T-cell (primary cell): ENCODE measurements at regions not wholly inside any gene's neighbourhood (a gene's known extent, or its start where the extent isn't known, plus 50 kb on each side); places are given as distances from the start of the nearest gene placed in this dataset.

Experiments used
- ATAC-seq, 4 experiments: fragments of 200-7000 bp in 3 of 4; fragments of 150-1000 bp in 1 of 4; cut with Tn5 transposase; replicated peaks in 1 of 4; 1 replicate in 3 of 4; 2 replicates in 1 of 4; pipeline ENCODE4 v1.10.0; 2021; ENCODE audit warnings: moderate library complexity in 3 of 4, mild to moderate bottlenecking in 2 of 4, moderate number of reproducible peaks in 1 of 4
- CTCF ChIA-PET, 2 donors: fragments of 300-600 bp; sonication (Branson Sonifier 250); formaldehyde crosslinking; loops; one replicate each; lab custom pipeline; 2022; ENCODE audit warnings: antibody characterized with exemption in 2 of 2; lab: Charles Lee
- POLR2A ChIA-PET, 2 donors: fragments of 300-600 bp; sonication (Branson Sonifier 250); formaldehyde crosslinking; loops; one replicate each; lab custom pipeline; 2022; ENCODE audit warnings: antibody characterized with exemption in 2 of 2; lab: Charles Lee
- DNase-seq, 35 experiments: peaks; one replicate each; pipeline versions ENCODE4 v3.0.0 to v3.0.0-alpha.2; 2013 to 2023
- H3K27ac ChIP-seq: one replicate; pipeline ENCODE4 v1.5.1; 2013; ENCODE audit warnings: low read length
- H3K27me3 ChIP-seq, 2 experiments: replicated peaks in 1 of 2; 1 replicate in 1 of 2; 2 replicates in 1 of 2; pipeline versions ENCODE4 v1.6.1 to v1.7.0; 2013; ENCODE audit warnings: low read length in 1 of 2, mixed read lengths in 1 of 2; ENCODE audit not compliant: control insufficient read depth in 2 of 2, insufficient read depth in 2 of 2; ENCODE audit errors: extremely low read depth in 1 of 2
- H3K36me3 ChIP-seq, 2 donors: 1 replicate in 1 of 2; 2 replicates in 1 of 2; pipeline versions ENCODE4 v1.6.1 to v1.7.0; 2013; ENCODE audit warnings: low read length in 1 of 2; ENCODE audit not compliant: control insufficient read depth in 2 of 2, insufficient read depth in 1 of 2; ENCODE audit errors: extremely low read depth in 1 of 2
- H3K4me1 ChIP-seq, 2 experiments: 1 replicate in 1 of 2; 2 replicates in 1 of 2; pipeline versions ENCODE4 v1.6.1 to v1.7.0; 2013; ENCODE audit warnings: low read length in 2 of 2, mixed read lengths in 1 of 2; ENCODE audit not compliant: insufficient read depth in 2 of 2, control insufficient read depth in 1 of 2; ENCODE audit errors: extremely low read depth in 1 of 2
- H3K4me3 ChIP-seq, 2 donors: 1 replicate in 1 of 2; 2 replicates in 1 of 2; pipeline versions ENCODE4 v1.5.1 to v1.7.0; 2013; ENCODE audit warnings: mild to moderate bottlenecking in 2 of 2, low read length in 1 of 2, moderate library complexity in 1 of 2; ENCODE audit not compliant: control insufficient read depth in 1 of 2; ENCODE audit errors: extremely low read depth in 1 of 2
- H3K9me3 ChIP-seq: 2 replicates; pipeline ENCODE4 v1.7.0; 2013
- H3K27ac Mint-ChIP-seq, 2 donors: one replicate each; pipeline ENCODE4 v1.8.0; 2020 to 2021; ENCODE audit warnings: mild to moderate bottlenecking in 2 of 2, mixed read lengths in 2 of 2
- H3K27me3 Mint-ChIP-seq, 2 donors: one replicate each; pipeline ENCODE4 v1.8.0; 2021 to 2022; ENCODE audit warnings: mixed read lengths in 2 of 2
- H3K36me3 Mint-ChIP-seq: one replicate; pipeline ENCODE4 v1.8.0; 2021; ENCODE audit warnings: mixed read lengths
- H3K4me1 Mint-ChIP-seq, 3 donors: one replicate each; pipeline ENCODE4 v1.8.0; 2020 to 2022; ENCODE audit warnings: mixed read lengths in 3 of 3, mild to moderate bottlenecking in 1 of 3
- H3K4me3 Mint-ChIP-seq, 3 donors: one replicate each; pipeline ENCODE4 v1.8.0; 2020 to 2022; ENCODE audit warnings: mild to moderate bottlenecking in 3 of 3, mixed read lengths in 3 of 3, moderate library complexity in 3 of 3
- H3K9me3 Mint-ChIP-seq, 3 donors: one replicate each; pipeline ENCODE4 v1.8.0; 2020 to 2022; ENCODE audit warnings: mixed read lengths in 3 of 3
- whole genome bisulfite sequencing: methylation state at CpG from one replicate; pipeline ENCODE4 v1.1.5; 2013; ENCODE audit warnings: missing lambda C conversion rate; ENCODE audit not compliant: insufficient coverage; 5-methylcytosine and 5-hydroxymethylcytosine counted together

GRCh38 chr20:39095870-39096269 lies 133.7 kb downstream of the DHX35 start:
- no peak overlapping the region for H3K27ac Mint-ChIP-seq
- Histone ChIP-seq H3K36me3 (no peaks in the 10 kb centered on the region), H3K27me3 (peaks cover 0 to 25% of the 10 kb centered on the region in 2 experiments), H3K27ac (no peak overlapping the region), H3K9me3 (no peaks in the 10 kb centered on the region), H3K4me3 (no peak overlapping the region), H3K4me1 (no peaks in the 10 kb centered on the region)
- no peaks in the 10 kb centered on the region for H3K4me1 Mint-ChIP-seq
- 50% methylated on average over 1 of the region's 1 CpG for WGBS
- ChIA-PET CTCF (no interaction called here), POLR2A (no interaction called here)
- no peaks in the 10 kb centered on the region for H3K9me3 Mint-ChIP-seq
- no peak overlapping the region for H3K4me3 Mint-ChIP-seq
- no peak for ATAC-seq
- DNase-seq, result no peak
- peaks cover 14 to 28% of the 10 kb centered on the region in 2 donors for H3K27me3 Mint-ChIP-seq
- H3K36me3 Mint-ChIP-seq, result no peaks in the 10 kb centered on the region

DNA sequence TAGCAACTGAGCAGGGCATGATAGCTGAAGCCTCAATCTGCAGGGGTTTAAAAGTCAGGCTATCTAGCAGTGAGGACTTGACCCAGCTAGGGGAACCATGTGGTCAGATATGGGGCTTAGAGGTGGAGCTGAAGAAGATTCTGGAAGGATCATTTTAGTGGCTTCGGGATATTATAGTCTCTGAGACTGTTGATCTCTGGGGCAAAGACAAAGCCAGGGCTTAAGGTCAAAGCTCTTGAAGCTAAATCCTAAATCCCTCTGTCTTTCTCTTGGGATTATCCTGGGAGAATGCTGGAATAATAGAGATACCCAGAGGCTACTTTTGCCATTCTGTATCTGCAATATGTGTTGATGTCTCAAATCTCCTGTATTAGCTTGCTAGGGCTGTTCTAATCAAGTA lies 132.2 kb downstream of the DHX35 start:
- ChIA-PET CTCF (no interaction called here), POLR2A (no interaction called here)
- Histone ChIP-seq H3K4me1 (no peaks in the 10 kb centered on the region), H3K36me3 (no peaks in the 10 kb centered on the region), H3K4me3 (no peak overlapping the region), H3K9me3 (no peaks in the 10 kb centered on the region), H3K27me3 (peaks cover 0 to 20% of the 10 kb centered on the region in 2 experiments), H3K27ac (no peak overlapping the region)
- Mint-ChIP-seq H3K4me1 (peaks cover 0 to under 1% (median 0%) of the 10 kb centered on the region in 3 donors), H3K9me3 (no peaks in the 10 kb centered on the region), H3K4me3 (no peak overlapping the region), H3K27me3 (peaks cover 15 to 20% of the 10 kb centered on the region in 2 donors), H3K36me3 (no peaks in the 10 kb centered on the region), H3K27ac (no peak overlapping the region)
- ATAC-seq (no peak), DNase-seq (no peak)
- no CpG with 5 or more reads among the region's 1 CpG for WGBS

DNA sequence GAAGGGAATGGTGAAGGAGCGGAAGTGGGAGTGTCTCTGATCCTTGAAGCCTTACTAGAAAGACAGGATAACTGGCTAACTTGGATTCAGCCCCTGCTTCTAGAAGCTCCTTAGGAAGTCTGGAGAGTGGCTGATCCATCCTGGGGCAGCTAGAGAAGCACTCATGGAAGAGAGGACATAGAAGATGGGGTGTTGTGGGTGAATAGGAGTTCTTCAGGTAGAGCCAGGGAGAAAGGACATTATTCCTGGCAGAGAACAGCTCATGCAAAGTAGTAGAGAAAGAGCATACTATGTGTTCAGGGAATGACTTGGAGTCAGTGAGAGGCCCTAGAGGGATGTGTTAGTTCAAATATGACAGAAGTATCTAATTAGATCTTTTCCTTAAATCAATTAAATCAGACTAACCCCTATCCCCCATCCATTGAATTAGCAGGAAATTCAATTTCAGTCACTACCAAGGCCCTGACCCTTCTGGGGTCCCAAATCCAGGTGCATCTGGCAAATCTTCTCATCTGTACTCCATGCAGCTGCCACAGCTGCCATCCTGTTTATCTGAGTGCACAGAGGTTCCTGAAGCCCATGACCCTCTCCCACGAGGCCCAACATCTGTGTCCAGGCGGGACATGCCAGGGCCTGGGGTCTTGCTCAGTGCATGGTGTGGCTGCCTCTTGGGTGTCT lies 130.7 kb downstream of the DHX35 start:
- H3K36me3 Mint-ChIP-seq, result no peaks in the 10 kb centered on the region
- no peak overlapping the region for H3K4me3 Mint-ChIP-seq
- H3K27me3 Mint-ChIP-seq, result peaks cover 15 to 18% of the 10 kb centered on the region in 2 donors
- H3K9me3 Mint-ChIP-seq, result no peaks in the 10 kb centered on the region
- ChIA-PET POLR2A (no interaction called here), CTCF (no interaction called here)
- peaks cover 0 to 2% (median 0%) of the 10 kb centered on the region in 3 donors for H3K4me1 Mint-ChIP-seq
- H3K27ac ChIP-seq, result no peak overlapping the region
- H3K36me3 ChIP-seq, result no peaks in the 10 kb centered on the region
- H3K27me3 ChIP-seq, result peaks cover 0 to 11% of the 10 kb centered on the region in 2 experiments
- H3K4me1 ChIP-seq, result no peaks in the 10 kb centered on the region
- H3K4me3 ChIP-seq, result no peak overlapping the region
- DNase-seq (no peak), ATAC-seq (no peak)
- H3K9me3 ChIP-seq, result no peaks in the 10 kb centered on the region
- 85% methylated on average over 2 of the region's 3 CpGs for WGBS
- H3K27ac Mint-ChIP-seq, result no peak overlapping the region

- WGBS, result no CpG with 5 or more reads among the region's 5 CpGs
- DNase-seq (no peak), ATAC-seq (no peak)
- H3K27me3 Mint-ChIP-seq, result peaks cover 10 to 18% of the 10 kb centered on the region in 2 donors
- CTCF ChIA-PET, result interaction anchor here in 1 of 2 donors (0.6 to 1.5 kb wide), 2 partner anchors 42 to 462 kb away, joined by 3 to 4 read pairs; no protein-coding TSS in a partner anchor
- no peaks in the 10 kb centered on the region for H3K36me3 ChIP-seq
- H3K27me3 ChIP-seq, result peaks cover 0 to 14% of the 10 kb centered on the region in 2 experiments
- H3K4me3 Mint-ChIP-seq, result no peak overlapping the region
- no peaks in the 10 kb centered on the region for H3K4me1 ChIP-seq
- peaks cover 0 to 2% (median 0%) of the 10 kb centered on the region in 3 donors for H3K4me1 Mint-ChIP-seq
- H3K4me3 ChIP-seq, result no peak overlapping the region
- H3K36me3 Mint-ChIP-seq, result no peaks in the 10 kb centered on the region
- H3K9me3 Mint-ChIP-seq, result no peaks in the 10 kb centered on the region
- no peak overlapping the region for H3K27ac Mint-ChIP-seq
- no peak overlapping the region for H3K27ac ChIP-seq
- no peaks in the 10 kb centered on the region for H3K9me3 ChIP-seq
- POLR2A ChIA-PET, result interaction anchor here (0.5 to 0.7 kb wide), 2 partner anchors 14 to 1877 kb away, joined by 3 to 11 read pairs; no protein-coding TSS in a partner anchor
Observed at GRCh38 chr20:39090906-39091305, 128.8 kb downstream of the DHX35 start.

- peaks cover 0 to 11% of the 10 kb centered on the region in 2 experiments for H3K27me3 ChIP-seq
- no peak overlapping the region for H3K27ac Mint-ChIP-seq
- no peaks in the 10 kb centered on the region for H3K36me3 Mint-ChIP-seq
- no peak overlapping the region for H3K4me3 Mint-ChIP-seq
- peaks cover 12 to 27% of the 10 kb centered on the region in 2 donors for H3K27me3 Mint-ChIP-seq
- peaks cover 0 to 2% (median 0%) of the 10 kb centered on the region in 3 donors for H3K4me1 Mint-ChIP-seq
- H3K27ac ChIP-seq, result no peak overlapping the region
- CTCF ChIA-PET, result no interaction called here
- 100% methylated on average over 1 of the region's 1 CpG for WGBS
- no peak overlapping the region for H3K4me3 ChIP-seq
- H3K9me3 Mint-ChIP-seq, result no peaks in the 10 kb centered on the region
- no peak for DNase-seq
- ATAC-seq, result no peak
- H3K9me3 ChIP-seq, result no peaks in the 10 kb centered on the region
- POLR2A ChIA-PET, result no interaction called here
- no peaks in the 10 kb centered on the region for H3K4me1 ChIP-seq
- no peaks in the 10 kb centered on the region for H3K36me3 ChIP-seq
Observed at GRCh38 chr20:39089797-39090196, 127.7 kb downstream of the DHX35 start.
